HepG2 (cell line): ENCODE measurements at regions not wholly inside any gene's neighbourhood (a gene's known extent, or its start where the extent isn't known, plus 50 kb on each side); places are given as distances from the start of the nearest gene placed in this dataset.

Source experiments
- ATAC-seq: fragments of 200-7000 bp; cut with Tn5 transposase; 3 replicates; pipeline ENCODE4 v1.9.1; 2020; ENCODE audit warnings: mild to moderate bottlenecking, moderate library complexity
- BruUV-seq: library from RNA; stranded (reverse); fragments of 400-500 nt; replicated peaks from 2 replicates; lab custom pipeline; 2021; lab: Mats Ljungman, UMichigan
- CTCF ChIA-PET: fragments of 300-600 bp; formaldehyde crosslinking; extraction: SDS; loops from one replicate; lab custom pipeline; 2021; ENCODE audit warnings: low total read pairs, inconsistent platforms, low intra/inter-chr PET ratio; lab: Yijun Ruan, JAX
- POLR2A ChIA-PET: fragments of 350-600 bp; sonication (Branson Sonifier 250); formaldehyde crosslinking; loops from one replicate; lab custom pipeline; 2020; ENCODE audit warnings: antibody characterized with exemption, inconsistent platforms; lab: Yijun Ruan, JAX
- DNase-seq: peaks from one replicate; pipeline ENCODE4 v3.0.0-alpha.2; 2015; ENCODE audit warnings: low spot score
- FAIRE-seq: peaks from 3 replicates; lab custom pipeline; 2011; peaks lifted over from hg19 to GRCh38; lab: Jason Lieb, UNC
- H2AFZ ChIP-seq: one replicate; pipeline ENCODE4 v1.6.1; 2011; ENCODE audit warnings: low read length, inconsistent platforms
- H3K27ac ChIP-seq: fragments of 300-600 bp; 3 replicates; pipeline ENCODE4 v1.8.0; 2011; ENCODE audit warnings: mixed run types, mild to moderate bottlenecking, mixed read lengths, low read length, inconsistent platforms; ENCODE audit not compliant: insufficient read depth; ENCODE audit errors: extremely low read length
- H3K27me3 ChIP-seq, 2 experiments: fragments of 200-600 bp in 1 of 2; 2 replicates in 1 of 2; 3 replicates in 1 of 2; pipeline versions ENCODE4 v1.6.0 to v1.8.0; 2011; ENCODE audit warnings: low read length in 2 of 2, mild to moderate bottlenecking in 2 of 2, moderate library complexity in 2 of 2, inconsistent platforms in 1 of 2; ENCODE audit not compliant: insufficient read depth in 2 of 2, control insufficient read depth in 1 of 2
- H3K36me3 ChIP-seq, 2 experiments: fragments of 200-600 bp in 1 of 2; replicated peaks in 1 of 2; 2 replicates in 1 of 2; 3 replicates in 1 of 2; pipeline versions ENCODE4 v1.5.1 to v1.8.0; 2011; ENCODE audit warnings: low read length in 2 of 2, inconsistent platforms in 1 of 2; ENCODE audit not compliant: insufficient read depth in 2 of 2, control insufficient read depth in 1 of 2
- H3K4me1 ChIP-seq: 2 replicates; pipeline ENCODE4 v1.5.1; 2012; ENCODE audit warnings: low read length, inconsistent platforms; ENCODE audit not compliant: insufficient read depth
- H3K4me2 ChIP-seq: 2 replicates; pipeline ENCODE4 v1.6.0; 2011; ENCODE audit warnings: low read depth, low read length, inconsistent platforms
- H3K4me3 ChIP-seq, 3 experiments: fragments of 200-600 bp in 1 of 3; sonication (generic), shearing (Covaris generic) in 1 of 3; replicated peaks in 1 of 3; 2 replicates each; pipeline ENCODE4 v1.5.1; 2011 to 2016; ENCODE audit warnings: low read length in 3 of 3, inconsistent platforms in 2 of 3, low read depth in 2 of 3, mild to moderate bottlenecking in 2 of 3, control low read depth in 1 of 3, mixed read lengths in 1 of 3; ENCODE audit not compliant: insufficient read depth in 1 of 3
- H3K79me2 ChIP-seq: one replicate; pipeline ENCODE4 v1.6.1; 2011; ENCODE audit warnings: low read length, inconsistent platforms; ENCODE audit not compliant: insufficient read depth
- H3K9ac ChIP-seq: 2 replicates; pipeline ENCODE4 v1.6.0; 2011; ENCODE audit warnings: mild to moderate bottlenecking, low read depth, low read length, inconsistent platforms; ENCODE audit not compliant: insufficient read depth
- H3K9me3 ChIP-seq: 2 replicates; pipeline ENCODE4 v1.5.1; 2012; ENCODE audit warnings: mild to moderate bottlenecking, low read length
- H4K20me1 ChIP-seq: 2 replicates; pipeline ENCODE4 v1.6.0; 2011; ENCODE audit warnings: inconsistent platforms, mild to moderate bottlenecking, low read length, moderate library complexity; ENCODE audit not compliant: insufficient read depth
- AFF4 ChIP-seq: sonication (generic); formaldehyde crosslinking; IDR thresholded peaks from 2 replicates; pipeline ENCODE4 v1.4.0; 2020; ENCODE audit warnings: missing genetic modification reagents
- BCL6 ChIP-seq: IDR thresholded peaks from 2 replicates; pipeline ENCODE4 v1.6.1; 2016; ENCODE audit warnings: missing genetic modification reagents, missing compliant biosample characterization
- ETV6 ChIP-seq: sonication (generic); formaldehyde crosslinking; conservative IDR thresholded peaks from 2 replicates; pipeline ENCODE4 v1.4.0; 2020; ENCODE audit warnings: missing genetic modification reagents
- FOXO4 ChIP-seq: sonication (generic); formaldehyde crosslinking; conservative IDR thresholded peaks from 2 replicates; pipeline ENCODE4 v1.8.1; 2023; ENCODE audit warnings: missing genetic modification reagents
- GFI1 ChIP-seq: sonication (generic); formaldehyde crosslinking; IDR thresholded peaks from 2 replicates; pipeline ENCODE4 v1.5.0; 2020; ENCODE audit warnings: missing genetic modification reagents, mild to moderate bottlenecking, borderline replicate concordance
- HMG20B ChIP-seq: conservative IDR thresholded peaks from 2 replicates; pipeline ENCODE4 v1.6.1; 2016; ENCODE audit warnings: missing genetic modification reagents, missing compliant biosample characterization
- NAIF1 ChIP-seq: sonication (generic); formaldehyde crosslinking; IDR thresholded peaks from 2 replicates; pipeline ENCODE4 v1.5.0; 2020; ENCODE audit warnings: mild to moderate bottlenecking, missing genetic modification reagents, borderline replicate concordance
- RFX1 ChIP-seq: fragments of 450-650 bp; IDR thresholded peaks from 2 replicates; pipeline ENCODE4 v1.6.1; 2017
- SP4 ChIP-seq: sonication (generic); formaldehyde crosslinking; IDR thresholded peaks from 2 replicates; pipeline ENCODE4 v1.8.1; 2023; ENCODE audit warnings: mild to moderate bottlenecking, missing genetic modification reagents
- WIZ ChIP-seq: sonication (generic); formaldehyde crosslinking; IDR thresholded peaks from 2 replicates; pipeline ENCODE4 v1.5.1; 2020; ENCODE audit warnings: mild to moderate bottlenecking, missing genetic modification reagents
- ZFP36L1 ChIP-seq: sonication (generic); formaldehyde crosslinking; IDR thresholded peaks from 2 replicates; pipeline ENCODE4 v1.8.0; 2022; ENCODE audit warnings: mild to moderate bottlenecking, missing genetic modification reagents, moderate library complexity
- ZNF138 ChIP-seq: sonication (generic); formaldehyde crosslinking; IDR thresholded peaks from 2 replicates; pipeline ENCODE4 v1.5.0; 2020; ENCODE audit warnings: mild to moderate bottlenecking, low read depth, missing genetic modification reagents
- ZNF335 ChIP-seq: sonication (generic); formaldehyde crosslinking; IDR thresholded peaks from 2 replicates; pipeline ENCODE4 v1.4.0; 2020; ENCODE audit warnings: missing genetic modification reagents
- ZNF547 ChIP-seq: sonication (generic); formaldehyde crosslinking; IDR thresholded peaks from 2 replicates; pipeline ENCODE4 v1.5.1; 2020; ENCODE audit warnings: mild to moderate bottlenecking, missing genetic modification reagents
- ZNF576 ChIP-seq: sonication (generic); formaldehyde crosslinking; IDR thresholded peaks from 2 replicates; pipeline ENCODE4 v1.4.0; 2020; ENCODE audit warnings: mild to moderate bottlenecking, missing genetic modification reagents
- ZNF790 ChIP-seq: sonication (generic); formaldehyde crosslinking; IDR thresholded peaks from 2 replicates; pipeline ENCODE4 v1.8.0; 2022; ENCODE audit warnings: missing genetic modification reagents, mild to moderate bottlenecking, borderline replicate concordance
- WGBS: methylation state at CpG from one replicate; pipeline ENCODE4 v1.1.6; 2017; ENCODE audit warnings: low lambda C conversion rate; 5-methylcytosine and 5-hydroxymethylcytosine counted together
- in situ Hi-C: cut with HindIII; loops from 2 replicates; pipeline ENCODE4 v1.10.0; 2017; ENCODE audit warnings: low pct_unique_long_range_greater_than_20kb; ENCODE audit not compliant: extremely low pct_ligation_motif_present
- intact Hi-C: fragments of 100-400 bp; cut with micrococcal nuclease; formaldehyde crosslinking; loops from one replicate; pipeline ENCODE4 v1.10.0; 2022; ENCODE audit not compliant: unreplicated experiment

DNA sequence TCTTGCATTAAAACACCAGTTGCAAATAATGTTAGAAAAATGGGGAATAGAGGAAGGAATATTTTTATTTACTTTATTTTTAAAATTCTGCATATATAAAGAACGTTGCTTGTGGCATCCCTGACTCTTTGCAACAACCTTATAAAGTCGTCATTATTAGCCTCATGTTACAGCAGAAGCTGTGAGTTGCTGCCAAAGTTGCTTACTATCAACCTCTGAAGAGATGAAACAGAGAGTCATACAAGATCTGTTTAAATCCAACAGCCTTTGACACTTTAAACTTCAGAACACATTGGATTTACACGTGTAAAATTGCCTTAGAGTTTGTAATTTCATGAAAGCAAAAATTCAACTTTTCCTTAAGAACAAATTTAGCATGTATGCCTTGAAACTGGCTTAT lies 221.9 kb downstream of the MRPL39 start:
- CTCF ChIA-PET = no interaction called here
- no peak for FAIRE-seq

DNA sequence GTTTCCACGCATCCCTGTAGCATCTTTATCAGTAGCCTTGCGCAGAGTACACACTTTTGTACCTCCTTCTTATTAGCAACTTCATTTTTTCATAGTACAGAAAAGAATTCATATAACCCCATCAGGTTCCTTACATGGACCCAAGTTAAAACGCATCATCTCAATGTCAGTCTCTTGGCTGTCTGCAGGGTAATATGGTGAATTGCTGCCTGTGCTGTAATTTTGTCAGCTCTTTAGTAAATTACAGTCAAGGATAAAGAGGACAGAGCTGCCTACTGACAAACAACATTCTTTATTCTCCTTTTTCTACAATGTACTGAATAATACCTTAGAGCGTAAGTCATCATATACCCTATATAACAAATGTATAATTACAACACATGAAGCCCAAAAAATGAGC lies 222.5 kb downstream of the MRPL39 start:
- Histone ChIP-seq H4K20me1 (no peaks in the 10 kb centered on the region), H3K4me3 (no peak overlapping the region), H3K9ac (no peak overlapping the region), H3K4me1 (peaks cover 5% of the 10 kb centered on the region; the same call in 1 of the 2 replicates), H2AFZ (no peak overlapping the region), H3K27me3 (no peaks in the 10 kb centered on the region), H3K4me2 (no peak overlapping the region), H3K79me2 (no peaks in the 10 kb centered on the region), H3K27ac (no peak overlapping the region), H3K36me3 (no peaks in the 10 kb centered on the region), H3K9me3 (no peaks in the 10 kb centered on the region)
- ChIA-PET POLR2A (no interaction called here), CTCF (no interaction called here)
- no TSS peak for BruUV-seq
- intact Hi-C loops = loop anchor here (5.0 kb wide), 2 partner anchors 102 to 1532 kb away; no protein-coding TSS in a partner anchor
- FAIRE-seq (no peak), DNase-seq (no peak), ATAC-seq (no peak)
- in situ Hi-C loops = no loop called here
- WGBS = 53% methylated on average over 4 of the region's 4 CpGs
- TF ChIP-seq NAIF1 (no peak), RFX1 (no peak), ZNF335 (CRISPR knock-in tag) (no peak), ZNF790 (CRISPR knock-in tag) (no peak), FOXO4 (no peak), ETV6 (CRISPR knock-in tag) (no peak), WIZ (CRISPR knock-in tag) (no peak), GFI1 (CRISPR knock-in tag) (no peak), SP4 (CRISPR knock-in tag) (no peak), AFF4 (CRISPR knock-in tag) (no peak), HMG20B (no peak)

More for the DNA sequence above, 221.9 kb downstream of the MRPL39 start:
- Histone ChIP-seq H3K27ac (no peak overlapping the region), H3K79me2 (no peaks in the 10 kb centered on the region), H3K9ac (no peak overlapping the region), H3K4me3 (no peak overlapping the region), H3K9me3 (no peaks in the 10 kb centered on the region; the same call in 1 of the 2 replicates), H3K36me3 (no peaks in the 10 kb centered on the region), H4K20me1 (no peaks in the 10 kb centered on the region), H3K4me1 (peaks cover 5% of the 10 kb centered on the region; the same call in 1 of the 2 replicates)
- 1% methylated on average over 3 of the region's 3 CpGs for WGBS
- POLR2A ChIA-PET = no interaction called here
- TF ChIP-seq BCL6 (CRISPR knock-in tag) = no peak
- TF ChIP-seq ZFP36L1 (CRISPR knock-in tag) = no peak
- TF ChIP-seq ZNF547 (CRISPR knock-in tag) = no peak
- TF ChIP-seq ZNF576 (CRISPR knock-in tag) = no peak
- no peak for TF ChIP-seq ZNF138 (CRISPR knock-in tag)
- TF ChIP-seq, all 625 proteins: peak for 0
- BruUV-seq = no TSS peak
- DNase-seq (no peak), ATAC-seq (no peak)
- no peaks in the 10 kb centered on the region for H3K27me3 ChIP-seq
- H2AFZ ChIP-seq = no peak overlapping the region
- H3K4me2 ChIP-seq = no peak overlapping the region
- in situ Hi-C loops = no loop called here
- intact Hi-C loops = loop anchor here (5.0 kb wide), 2 partner anchors 103 to 1533 kb away; no protein-coding TSS in a partner anchor
